MM.1S (cell line): ENCODE measurements at regions not wholly inside any gene's neighbourhood (a gene's known extent, or its start where the extent isn't known, plus 50 kb on each side); places are given as distances from the start of the nearest gene placed in this dataset.

Source experiments
- EZH2 ChIP-seq: fragments of 300-600 bp; sonication (generic); optimal IDR thresholded peaks from 2 replicates; pipeline ENCODE3; 2017; ENCODE audit warnings: low read depth, mild to moderate bottlenecking, antibody characterized with exemption, low read length, mixed read lengths
- EZH2phosphoT487 ChIP-seq: fragments of 300-600 bp; sonication (generic); IDR thresholded peaks from 2 replicates; pipeline ENCODE4 v1.6.1; 2018; ENCODE audit warnings: antibody characterized with exemption, low read length
- TF ChIP-seq, protein P1 (sequence below): fragments of 300-600 bp; sonication (generic); IDR thresholded peaks from 2 replicates; pipeline ENCODE4 v1.5.1; 2016; ENCODE audit warnings: antibody characterized with exemption, low read length, mixed read lengths

- TF ChIP-seq, protein P1, sequence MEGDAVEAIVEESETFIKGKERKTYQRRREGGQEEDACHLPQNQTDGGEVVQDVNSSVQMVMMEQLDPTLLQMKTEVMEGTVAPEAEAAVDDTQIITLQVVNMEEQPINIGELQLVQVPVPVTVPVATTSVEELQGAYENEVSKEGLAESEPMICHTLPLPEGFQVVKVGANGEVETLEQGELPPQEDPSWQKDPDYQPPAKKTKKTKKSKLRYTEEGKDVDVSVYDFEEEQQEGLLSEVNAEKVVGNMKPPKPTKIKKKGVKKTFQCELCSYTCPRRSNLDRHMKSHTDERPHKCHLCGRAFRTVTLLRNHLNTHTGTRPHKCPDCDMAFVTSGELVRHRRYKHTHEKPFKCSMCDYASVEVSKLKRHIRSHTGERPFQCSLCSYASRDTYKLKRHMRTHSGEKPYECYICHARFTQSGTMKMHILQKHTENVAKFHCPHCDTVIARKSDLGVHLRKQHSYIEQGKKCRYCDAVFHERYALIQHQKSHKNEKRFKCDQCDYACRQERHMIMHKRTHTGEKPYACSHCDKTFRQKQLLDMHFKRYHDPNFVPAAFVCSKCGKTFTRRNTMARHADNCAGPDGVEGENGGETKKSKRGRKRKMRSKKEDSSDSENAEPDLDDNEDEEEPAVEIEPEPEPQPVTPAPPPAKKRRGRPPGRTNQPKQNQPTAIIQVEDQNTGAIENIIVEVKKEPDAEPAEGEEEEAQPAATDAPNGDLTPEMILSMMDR, result no peak
- TF ChIP-seq EZH2 (no peak), EZH2phosphoT487 (no peak)
Observed at GRCh38 chr13:73721571-73721970, 412.6 kb downstream of the KLF12 start.
